ENCODE measurements at regions not wholly inside any gene's neighbourhood (a gene's known extent, or its start where the extent isn't known, plus 50 kb on each side); places are given as distances from the start of the nearest gene placed in this dataset.

- Histone ChIP-seq H2BK12ac (ENCODE audit: insufficient read length, low read depth, low read length) (no peak overlapping the region), H2BK20ac (ENCODE audit: low read depth, low read length, poor library complexity, severe bottlenecking) (no peak overlapping the region), H3K27ac (ENCODE audit: insufficient read length, low read depth, low read length) (no peak overlapping the region), H3K4me2 (ENCODE audit: insufficient read depth, insufficient read length, low read length) (no peak overlapping the region), H2BK120ac (ENCODE audit: low read depth, low read length, poor library complexity, severe bottlenecking) (no peak overlapping the region), H3K23ac (ENCODE audit: insufficient read length, low read depth, low read length) (no peak overlapping the region), H3T11ph (ENCODE audit: low read length) (no peak overlapping the region), H4K8ac (replicated peaks; ENCODE audit: insufficient read length, low read depth, low read length) (no peak overlapping the region), H3K9ac (ENCODE audit: extremely low read depth, insufficient read length, low read length) (no peak overlapping the region), H3K4me1 (ENCODE audit: insufficient read depth, low read length) (peaks cover 2% of the 10 kb centered on the region; the same call in 1 of the 2 replicates), H2BK5ac (ENCODE audit: insufficient read length, low read length) (no peak overlapping the region), H4K91ac (ENCODE audit: insufficient read length, low read depth, low read length) (no peak overlapping the region), H3K9me3 (ENCODE audit: control insufficient read depth, low read depth, low read length) (no peaks in the 10 kb centered on the region), H3K27me3 (ENCODE audit: insufficient read depth, low read length) (no peaks in the 10 kb centered on the region; the same call in 1 of the 2 replicates), H3K23me2 (ENCODE audit: insufficient read length, low read depth, low read length, poor library complexity, severe bottlenecking) (no peaks in the 10 kb centered on the region), H3K18ac (ENCODE audit: insufficient read length, low read depth, low read length) (no peak overlapping the region), H2BK15ac (ENCODE audit: low read depth, low read length) (no peak overlapping the region), H3K14ac (ENCODE audit: insufficient read depth, low read length) (no peak overlapping the region), H4K5ac (ENCODE audit: insufficient read length, low read depth, low read length) (no peak overlapping the region), H4K20me1 (ENCODE audit: control insufficient read depth, insufficient read depth, insufficient read length) (no peaks in the 10 kb centered on the region), H2AK5ac (ENCODE audit: insufficient read length, low read length) (no peak overlapping the region), H3K56ac (ENCODE audit: insufficient read length, low read depth, low read length) (no peak overlapping the region), H2AFZ (ENCODE audit: low read length) (no peak overlapping the region), H3K79me1 (ENCODE audit: insufficient read depth, low read depth, low read length, poor library complexity, severe bottlenecking) (no peaks in the 10 kb centered on the region), H3K79me2 (ENCODE audit: insufficient read depth, low read length) (no peaks in the 10 kb centered on the region), H3K4ac (ENCODE audit: low read depth, low read length) (no peak overlapping the region)
- no CpG with 5 or more reads among the region's 3 CpGs for WGBS (ENCODE audit: extremely low coverage, insufficient read length, low lambda C conversion rate)
- DNase-seq: no peak
- Mint-ChIP-seq H3K9me3 (peaks cover 0 to 4% of the 10 kb centered on the region in 2 experiments; a peak in 2 of 5 replicates), H3K36me3 (ENCODE audit: insufficient read depth in 1 of 3, low read depth in 3 of 3) (peaks cover 0 to 6% (median 0%) of the 10 kb centered on the region in 3 experiments; a peak in 3 of 7 replicates), H3K27me3 (ENCODE audit: low read depth) (peaks cover 11% of the 10 kb centered on the region), H3K27ac (no peak overlapping the region), H3K4me3 (no peak overlapping the region), H3K4me1 (peaks cover 13 to 19% of the 10 kb centered on the region in 2 experiments)
- TF ChIP-seq, protein P1, sequence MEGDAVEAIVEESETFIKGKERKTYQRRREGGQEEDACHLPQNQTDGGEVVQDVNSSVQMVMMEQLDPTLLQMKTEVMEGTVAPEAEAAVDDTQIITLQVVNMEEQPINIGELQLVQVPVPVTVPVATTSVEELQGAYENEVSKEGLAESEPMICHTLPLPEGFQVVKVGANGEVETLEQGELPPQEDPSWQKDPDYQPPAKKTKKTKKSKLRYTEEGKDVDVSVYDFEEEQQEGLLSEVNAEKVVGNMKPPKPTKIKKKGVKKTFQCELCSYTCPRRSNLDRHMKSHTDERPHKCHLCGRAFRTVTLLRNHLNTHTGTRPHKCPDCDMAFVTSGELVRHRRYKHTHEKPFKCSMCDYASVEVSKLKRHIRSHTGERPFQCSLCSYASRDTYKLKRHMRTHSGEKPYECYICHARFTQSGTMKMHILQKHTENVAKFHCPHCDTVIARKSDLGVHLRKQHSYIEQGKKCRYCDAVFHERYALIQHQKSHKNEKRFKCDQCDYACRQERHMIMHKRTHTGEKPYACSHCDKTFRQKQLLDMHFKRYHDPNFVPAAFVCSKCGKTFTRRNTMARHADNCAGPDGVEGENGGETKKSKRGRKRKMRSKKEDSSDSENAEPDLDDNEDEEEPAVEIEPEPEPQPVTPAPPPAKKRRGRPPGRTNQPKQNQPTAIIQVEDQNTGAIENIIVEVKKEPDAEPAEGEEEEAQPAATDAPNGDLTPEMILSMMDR (conservative IDR thresholded peaks at IDR 0.05): no peak
These were observed 149.4 kb downstream of the SNX19 start for GRCh38 chr11:130766650-130767565.

Measured in H9 (cell line).